DND-41 (cell line): ENCODE measurements at regions not wholly inside any gene's neighbourhood (a gene's known extent, or its start where the extent isn't known, plus 50 kb on each side); places are given as distances from the start of the nearest gene placed in this dataset.
A peak's percentile ranks its signal among the peaks of the same experiment; 100 is the strongest.

Experiments used
- ATAC-seq: fragments of 200-7000 bp; cut with Tn5 transposase; 3 replicates; pipeline ENCODE4 v1.9.1; 2021; ENCODE audit warnings: low read depth; ENCODE audit not compliant: insufficient read depth
- DNase-seq: peaks from one replicate; pipeline ENCODE4 v3.0.0-alpha.2; 2020
- H2AFZ ChIP-seq: 2 replicates; pipeline ENCODE4 v1.6.0; 2012; ENCODE audit warnings: low read depth, low read length
- H3K27ac ChIP-seq: 2 replicates; pipeline ENCODE4 v1.5.1; 2012; ENCODE audit warnings: low read length, inconsistent platforms
- H3K27me3 ChIP-seq: fragments of 200-600 bp; sonication (generic); 2 replicates; pipeline ENCODE4 v1.6.0; 2012; ENCODE audit warnings: low read length, mild to moderate bottlenecking, inconsistent platforms; ENCODE audit not compliant: insufficient read depth, poor library complexity
- H3K36me3 ChIP-seq: 2 replicates; pipeline ENCODE4 v1.5.1; 2012; ENCODE audit warnings: low read length, inconsistent platforms; ENCODE audit not compliant: insufficient read depth
- H3K4me1 ChIP-seq: 2 replicates; pipeline ENCODE4 v1.5.1; 2012; ENCODE audit warnings: mild to moderate bottlenecking, low read length; ENCODE audit not compliant: insufficient read depth
- H3K4me2 ChIP-seq: 2 replicates; pipeline ENCODE4 v1.6.0; 2012; ENCODE audit warnings: mild to moderate bottlenecking, moderate library complexity, low read length, inconsistent platforms; ENCODE audit not compliant: insufficient read depth
- H3K4me3 ChIP-seq, 2 experiments: fragments of 200-600 bp in 1 of 2; shearing (Covaris generic) in 1 of 2; 2 replicates each; pipeline ENCODE4 v1.5.1; 2012 to 2016; ENCODE audit warnings: inconsistent platforms in 2 of 2, low read length in 2 of 2, mild to moderate bottlenecking in 2 of 2, low read depth in 1 of 2, moderate library complexity in 1 of 2
- H3K79me2 ChIP-seq: 2 replicates; pipeline ENCODE4 v1.6.0; 2012; ENCODE audit warnings: low read length, inconsistent platforms; ENCODE audit not compliant: insufficient read depth
- H3K9ac ChIP-seq: 2 replicates; pipeline ENCODE4 v1.6.0; 2012; ENCODE audit warnings: low read depth, mild to moderate bottlenecking, inconsistent platforms, low read length, moderate library complexity
- H3K9me3 ChIP-seq: 2 replicates; pipeline ENCODE4 v1.5.1; 2012; ENCODE audit warnings: low read length, moderate library complexity, mild to moderate bottlenecking, inconsistent platforms; ENCODE audit not compliant: insufficient read depth, severe bottlenecking
- H4K20me1 ChIP-seq: 2 replicates; pipeline ENCODE4 v1.6.0; 2012; ENCODE audit warnings: low read length; ENCODE audit not compliant: insufficient read depth
- EZH2 ChIP-seq: IDR thresholded peaks from 3 replicates; pipeline ENCODE4 v1.6.1; 2012; ENCODE audit warnings: borderline replicate concordance, low read depth, mild to moderate bottlenecking, moderate library complexity, low read length, inconsistent platforms; ENCODE audit not compliant: severe bottlenecking
- TF ChIP-seq, protein P1 (sequence below): IDR thresholded peaks from 2 replicates; pipeline ENCODE4 v1.5.1; 2012; ENCODE audit warnings: borderline replicate concordance, low read length, moderate library complexity, mild to moderate bottlenecking; ENCODE audit not compliant: poor library complexity, severe bottlenecking; ENCODE audit errors: extremely low read depth

DNA sequence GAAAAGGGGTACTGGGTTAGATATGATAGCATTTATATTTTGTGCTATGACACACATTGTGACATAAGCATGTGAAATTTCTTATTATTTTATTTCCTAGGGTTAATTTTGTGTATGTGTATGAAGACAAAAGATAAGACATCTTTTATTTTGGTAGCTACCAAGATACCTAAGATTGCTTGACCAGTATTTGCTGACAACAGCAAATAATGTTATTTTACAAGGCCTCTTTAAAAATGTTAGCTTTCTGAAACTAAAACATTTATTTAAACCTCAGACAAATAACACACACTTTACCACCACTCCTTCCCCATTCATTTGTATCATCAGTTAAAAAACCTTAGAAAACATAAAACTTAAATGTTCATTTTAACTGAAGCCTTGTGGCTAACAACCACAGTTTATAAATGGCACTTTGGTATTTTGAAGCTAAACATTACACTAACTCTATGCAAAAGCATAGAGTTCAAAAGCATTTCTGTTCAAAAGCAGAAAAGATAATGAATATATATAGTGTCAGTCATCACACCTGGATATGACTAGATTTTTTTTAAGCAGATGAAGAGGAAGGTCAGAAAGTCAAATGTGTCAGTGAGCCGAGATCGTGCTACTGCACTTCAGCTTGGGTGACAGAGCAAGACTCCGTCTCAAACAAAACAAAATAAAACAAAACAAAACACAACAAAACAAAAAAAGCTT is 193.0 kb downstream of the VCY1B start:
- ATAC-seq (peak; percentile 57), DNase-seq (no peak)
- Histone ChIP-seq H3K36me3 (no peaks in the 10 kb centered on the region), H4K20me1 (no peaks in the 10 kb centered on the region), H3K27me3 (no peaks in the 10 kb centered on the region), H3K9me3 (no peaks in the 10 kb centered on the region), H3K27ac (peak overlapping the region; percentile 49), H2AFZ (no peak overlapping the region), H3K4me2 (no peak overlapping the region), H3K9ac (no peak overlapping the region), H3K79me2 (no peaks in the 10 kb centered on the region), H3K4me3 (no peak overlapping the region), H3K4me1 (peaks cover 18% of the 10 kb centered on the region)
- no peak for TF ChIP-seq EZH2
- TF ChIP-seq, protein P1, sequence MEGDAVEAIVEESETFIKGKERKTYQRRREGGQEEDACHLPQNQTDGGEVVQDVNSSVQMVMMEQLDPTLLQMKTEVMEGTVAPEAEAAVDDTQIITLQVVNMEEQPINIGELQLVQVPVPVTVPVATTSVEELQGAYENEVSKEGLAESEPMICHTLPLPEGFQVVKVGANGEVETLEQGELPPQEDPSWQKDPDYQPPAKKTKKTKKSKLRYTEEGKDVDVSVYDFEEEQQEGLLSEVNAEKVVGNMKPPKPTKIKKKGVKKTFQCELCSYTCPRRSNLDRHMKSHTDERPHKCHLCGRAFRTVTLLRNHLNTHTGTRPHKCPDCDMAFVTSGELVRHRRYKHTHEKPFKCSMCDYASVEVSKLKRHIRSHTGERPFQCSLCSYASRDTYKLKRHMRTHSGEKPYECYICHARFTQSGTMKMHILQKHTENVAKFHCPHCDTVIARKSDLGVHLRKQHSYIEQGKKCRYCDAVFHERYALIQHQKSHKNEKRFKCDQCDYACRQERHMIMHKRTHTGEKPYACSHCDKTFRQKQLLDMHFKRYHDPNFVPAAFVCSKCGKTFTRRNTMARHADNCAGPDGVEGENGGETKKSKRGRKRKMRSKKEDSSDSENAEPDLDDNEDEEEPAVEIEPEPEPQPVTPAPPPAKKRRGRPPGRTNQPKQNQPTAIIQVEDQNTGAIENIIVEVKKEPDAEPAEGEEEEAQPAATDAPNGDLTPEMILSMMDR: no peak

DNA sequence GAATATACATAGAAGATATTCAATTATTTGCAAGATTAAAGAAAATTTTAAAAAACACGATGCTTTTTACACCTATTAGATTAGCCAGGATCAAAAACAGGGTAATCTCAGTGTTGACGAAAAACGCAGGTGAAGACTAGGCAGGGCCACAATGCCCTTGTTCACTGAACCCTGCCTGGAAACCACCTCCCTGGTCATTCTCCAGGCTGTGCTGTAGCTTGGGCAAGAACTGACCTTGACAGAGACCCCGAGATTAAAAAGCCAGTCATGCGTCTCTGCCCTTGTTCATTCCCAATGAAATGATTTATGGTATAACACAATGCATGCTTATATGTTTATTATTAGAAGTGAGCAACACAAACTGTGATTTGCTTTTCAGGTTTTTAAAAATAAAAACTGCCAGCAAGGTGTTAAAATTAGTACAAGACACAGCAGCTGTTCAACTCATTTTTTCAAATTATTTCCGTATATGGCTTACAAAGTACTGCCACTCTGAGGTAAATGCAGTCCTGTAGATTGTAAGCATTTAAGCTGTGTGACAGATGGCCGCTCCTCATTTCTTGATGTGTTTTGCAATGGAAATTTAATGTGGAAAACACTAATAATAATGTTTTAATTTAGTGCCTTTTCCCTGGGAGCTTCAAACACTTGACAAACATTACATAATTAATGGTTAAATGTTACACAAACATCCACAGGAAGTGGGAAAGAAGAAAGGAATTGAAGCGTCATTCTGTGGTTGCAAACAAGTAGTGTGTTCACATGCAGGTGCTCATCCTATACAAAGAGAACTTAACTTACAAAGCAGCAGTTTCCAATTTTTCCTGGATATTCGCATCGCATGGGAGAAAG is 200.2 kb downstream of the VCY1B start:
- H3K27ac ChIP-seq: peak overlapping the region; percentile 98
- H2AFZ ChIP-seq: peak overlapping the region; percentile 29
- no peaks in the 10 kb centered on the region for H3K36me3 ChIP-seq
- H3K79me2 ChIP-seq: no peaks in the 10 kb centered on the region
- H3K4me2 ChIP-seq: peak overlapping the region; percentile 61
- DNase-seq: peak; percentile 37
- TF ChIP-seq EZH2: no peak
- TF ChIP-seq, protein P1: no peak
- peak overlapping the region in 1 of 2 experiments; percentile 43; a peak in 2 of 4 replicates for H3K4me3 ChIP-seq
- no peaks in the 10 kb centered on the region for H4K20me1 ChIP-seq
- no peaks in the 10 kb centered on the region for H3K9me3 ChIP-seq
- peak; percentile 89 for ATAC-seq
- H3K27me3 ChIP-seq: no peaks in the 10 kb centered on the region
- peak overlapping the region; percentile 48 for H3K9ac ChIP-seq
- H3K4me1 ChIP-seq: peaks cover 39% of the 10 kb centered on the region

DNA sequence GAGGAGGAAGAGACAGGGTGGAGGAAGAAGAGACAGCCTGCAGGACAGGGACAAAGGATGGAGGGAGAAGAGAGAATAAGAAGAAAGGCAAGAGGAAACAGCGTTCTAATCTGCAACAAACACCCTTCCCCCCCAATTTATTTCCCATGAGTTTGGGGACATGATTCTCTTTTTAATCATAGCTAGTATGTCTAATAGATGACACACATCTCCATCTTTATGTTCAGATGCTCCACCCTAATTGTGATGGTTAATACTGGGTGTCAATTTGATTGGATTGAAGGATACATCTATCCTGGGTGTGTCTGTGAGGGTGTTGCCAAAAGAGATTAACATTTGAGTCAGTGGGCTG is 200.8 kb downstream of the VCY1B start:
- no peaks in the 10 kb centered on the region for H4K20me1 ChIP-seq
- H3K4me2 ChIP-seq: peak overlapping the region; percentile 61
- H3K79me2 ChIP-seq: no peaks in the 10 kb centered on the region
- peaks cover 39% of the 10 kb centered on the region for H3K4me1 ChIP-seq
- ATAC-seq (peak; percentile 61), DNase-seq (no peak)
- TF ChIP-seq, protein P1: no peak
- TF ChIP-seq EZH2: no peak
- H2AFZ ChIP-seq: peak overlapping the region; percentile 29
- peak overlapping the region; percentile 98 for H3K27ac ChIP-seq
- H3K9me3 ChIP-seq: no peaks in the 10 kb centered on the region
- no peaks in the 10 kb centered on the region for H3K27me3 ChIP-seq
- no peaks in the 10 kb centered on the region for H3K36me3 ChIP-seq
- H3K4me3 ChIP-seq: peak overlapping the region in 1 of 2 experiments; percentile 35; a peak in 2 of 4 replicates
- peak overlapping the region; percentile 48 for H3K9ac ChIP-seq
